ENCODE measurements at regions not wholly inside any gene's neighbourhood (a gene's known extent, or its start where the extent isn't known, plus 50 kb on each side); places are given as distances from the start of the nearest gene placed in this dataset.

- DNase-seq (ENCODE audit: low spot score), result no peak
These were observed 415.3 kb upstream of the IRX4 start for GRCh38 chr5:2297991-2298390.

- DNase-seq (ENCODE audit: low spot score), result no peak
These were observed 412.8 kb upstream of the IRX4 start for GRCh38 chr5:2295476-2295875.

- DNase-seq (ENCODE audit: low spot score), result no peak
These were observed 411.2 kb upstream of the IRX4 start for GRCh38 chr5:2293906-2294305.

GRCh38 chr5:2291146-2291840 lies 408.6 kb upstream of the IRX4 start:
- no peak for DNase-seq (ENCODE audit: low spot score)

- no peak for DNase-seq (ENCODE audit: low spot score)
These were observed 406.7 kb upstream of the IRX4 start for GRCh38 chr5:2289380-2289779.

GRCh38 chr5:2288968-2289367 lies 406.2 kb upstream of the IRX4 start:
- DNase-seq (ENCODE audit: low spot score), result no peak

- no peak for DNase-seq (ENCODE audit: low spot score)
These were observed 405.7 kb upstream of the IRX4 start for GRCh38 chr5:2288466-2288865.

GRCh38 chr5:2286250-2286649 lies 403.5 kb upstream of the IRX4 start:
- DNase-seq (ENCODE audit: low spot score), result no peak

- DNase-seq (ENCODE audit: low spot score), result no peak
These were observed 402.0 kb upstream of the IRX4 start for GRCh38 chr5:2284678-2285077.

GRCh38 chr5:2283481-2284045 lies 400.8 kb upstream of the IRX4 start:
- no peak for DNase-seq (ENCODE audit: low spot score)

- no peak for DNase-seq (ENCODE audit: low spot score)
These were observed 400.2 kb upstream of the IRX4 start for GRCh38 chr5:2282893-2283292.

GRCh38 chr5:2282034-2282690 lies 399.4 kb upstream of the IRX4 start:
- no peak for DNase-seq (ENCODE audit: low spot score)

GRCh38 chr5:2281446-2281845 lies 398.7 kb upstream of the IRX4 start:
- no peak for DNase-seq (ENCODE audit: low spot score)

GRCh38 chr5:2280318-2280717 lies 397.6 kb upstream of the IRX4 start:
- DNase-seq (ENCODE audit: low spot score), result no peak

GRCh38 chr5:2278825-2279456 lies 396.2 kb upstream of the IRX4 start:
- no peak for DNase-seq (ENCODE audit: low spot score)

GRCh38 chr5:2277886-2278285 lies 395.2 kb upstream of the IRX4 start:
- no peak for DNase-seq (ENCODE audit: low spot score)

GRCh38 chr5:2276101-2276500 lies 393.4 kb upstream of the IRX4 start:
- no peak for DNase-seq (ENCODE audit: low spot score)

- DNase-seq (ENCODE audit: low spot score), result no peak
These were observed 390.0 kb upstream of the IRX4 start for GRCh38 chr5:2272755-2273154.

GRCh38 chr5:2272039-2272438 lies 389.3 kb upstream of the IRX4 start:
- DNase-seq (ENCODE audit: low spot score), result no peak

GRCh38 chr5:2271316-2271715 lies 388.6 kb upstream of the IRX4 start:
- no peak for DNase-seq (ENCODE audit: low spot score)

- no peak for DNase-seq (ENCODE audit: low spot score)
These were observed 387.7 kb upstream of the IRX4 start for GRCh38 chr5:2270467-2270866.

- no peak for DNase-seq (ENCODE audit: low spot score)
These were observed 386.9 kb upstream of the IRX4 start for GRCh38 chr5:2269656-2270055.

- DNase-seq (ENCODE audit: low spot score), result no peak
These were observed 385.3 kb upstream of the IRX4 start for GRCh38 chr5:2267991-2268390.
